Osteocyte (in vitro differentiated cells): ENCODE measurements at regions not wholly inside any gene's neighbourhood (a gene's known extent, or its start where the extent isn't known, plus 50 kb on each side); places are given as distances from the start of the nearest gene placed in this dataset.

Experiments used
- DNase-seq: peaks from one replicate; pipeline ENCODE4 v3.0.0; 2021; ENCODE audit warnings: mixed read lengths; ENCODE audit not compliant: unreplicated experiment; ENCODE audit errors: extremely low spot score
- H3K27ac Mint-ChIP-seq: one replicate; pipeline ENCODE4 v1.8.0; 2021; ENCODE audit warnings: mild to moderate bottlenecking, mixed read lengths; ENCODE audit not compliant: unreplicated experiment
- H3K27me3 Mint-ChIP-seq: one replicate; pipeline ENCODE4 v1.8.0; 2021; ENCODE audit warnings: mixed read lengths; ENCODE audit not compliant: unreplicated experiment
- H3K36me3 Mint-ChIP-seq: one replicate; pipeline ENCODE4 v1.8.0; 2021; ENCODE audit warnings: mixed read lengths; ENCODE audit not compliant: unreplicated experiment
- H3K4me1 Mint-ChIP-seq: one replicate; pipeline ENCODE4 v1.8.0; 2021; ENCODE audit warnings: mixed read lengths; ENCODE audit not compliant: unreplicated experiment
- H3K4me3 Mint-ChIP-seq: one replicate; pipeline ENCODE4 v1.8.0; 2021; ENCODE audit warnings: mild to moderate bottlenecking, moderate library complexity, mixed read lengths; ENCODE audit not compliant: unreplicated experiment
- H3K9me3 Mint-ChIP-seq: one replicate; pipeline ENCODE4 v1.8.0; 2021; ENCODE audit warnings: mixed read lengths; ENCODE audit not compliant: unreplicated experiment
- CTCF ChIP-seq: fragments of 200-600 bp; sonication (generic); IDR thresholded peaks from 2 replicates; pipeline ENCODE4 v1.5.0; 2021; ENCODE audit warnings: antibody characterized with exemption, mild to moderate bottlenecking, moderate library complexity

DNA sequence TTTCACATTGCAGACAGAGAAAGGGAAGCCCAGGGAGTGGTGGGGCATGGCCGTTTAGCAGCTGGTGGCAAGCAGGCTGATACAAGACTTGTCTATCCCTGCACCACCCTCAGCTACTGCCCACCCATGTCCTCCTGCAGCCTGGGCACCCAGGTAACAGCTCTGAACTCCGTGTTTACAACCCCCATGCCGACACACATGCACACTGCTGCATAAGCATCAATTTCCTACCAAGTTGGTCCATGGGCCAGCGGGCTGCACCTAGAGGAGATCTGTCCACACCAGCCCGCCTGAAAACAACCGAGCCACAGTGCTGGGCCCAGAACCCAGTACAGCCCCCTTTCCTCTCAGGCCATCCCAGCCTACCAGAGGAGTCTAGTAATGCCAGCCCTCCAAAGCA, 75.9 kb upstream of the C14orf180 start:
- no peak overlapping the region for H3K4me3 Mint-ChIP-seq
- H3K4me1 Mint-ChIP-seq, result no peaks in the 10 kb centered on the region
- H3K27ac Mint-ChIP-seq, result no peak overlapping the region
- H3K9me3 Mint-ChIP-seq, result peaks cover 15% of the 10 kb centered on the region
- TF ChIP-seq CTCF, result no peak
- H3K27me3 Mint-ChIP-seq, result no peaks in the 10 kb centered on the region
- H3K36me3 Mint-ChIP-seq, result no peaks in the 10 kb centered on the region
- DNase-seq, result no peak

- no peaks in the 10 kb centered on the region for H3K4me1 Mint-ChIP-seq
Measured at GRCh38 chr14:104504172-104504735, 75.3 kb upstream of the C14orf180 start.

GRCh38 chr14:104505085-104506074, 74.2 kb upstream of the C14orf180 start:
- H3K4me1 Mint-ChIP-seq, result no peaks in the 10 kb centered on the region
- no peaks in the 10 kb centered on the region for H3K36me3 Mint-ChIP-seq
- H3K9me3 Mint-ChIP-seq, result peaks cover 15% of the 10 kb centered on the region
- no peak for TF ChIP-seq CTCF
- H3K27ac Mint-ChIP-seq, result no peak overlapping the region
- DNase-seq, result peak; percentile 84
- no peak overlapping the region for H3K4me3 Mint-ChIP-seq
- no peaks in the 10 kb centered on the region for H3K27me3 Mint-ChIP-seq

More at GRCh38 chr14:104504172-104504735, 75.3 kb upstream of the C14orf180 start:
- TF ChIP-seq CTCF, result no peak
- no peak overlapping the region for H3K27ac Mint-ChIP-seq
- no peaks in the 10 kb centered on the region for H3K36me3 Mint-ChIP-seq
- no peaks in the 10 kb centered on the region for H3K27me3 Mint-ChIP-seq
- H3K9me3 Mint-ChIP-seq, result peaks cover 15% of the 10 kb centered on the region
- peak; percentile 77 for DNase-seq
- H3K4me3 Mint-ChIP-seq, result no peak overlapping the region

DNA sequence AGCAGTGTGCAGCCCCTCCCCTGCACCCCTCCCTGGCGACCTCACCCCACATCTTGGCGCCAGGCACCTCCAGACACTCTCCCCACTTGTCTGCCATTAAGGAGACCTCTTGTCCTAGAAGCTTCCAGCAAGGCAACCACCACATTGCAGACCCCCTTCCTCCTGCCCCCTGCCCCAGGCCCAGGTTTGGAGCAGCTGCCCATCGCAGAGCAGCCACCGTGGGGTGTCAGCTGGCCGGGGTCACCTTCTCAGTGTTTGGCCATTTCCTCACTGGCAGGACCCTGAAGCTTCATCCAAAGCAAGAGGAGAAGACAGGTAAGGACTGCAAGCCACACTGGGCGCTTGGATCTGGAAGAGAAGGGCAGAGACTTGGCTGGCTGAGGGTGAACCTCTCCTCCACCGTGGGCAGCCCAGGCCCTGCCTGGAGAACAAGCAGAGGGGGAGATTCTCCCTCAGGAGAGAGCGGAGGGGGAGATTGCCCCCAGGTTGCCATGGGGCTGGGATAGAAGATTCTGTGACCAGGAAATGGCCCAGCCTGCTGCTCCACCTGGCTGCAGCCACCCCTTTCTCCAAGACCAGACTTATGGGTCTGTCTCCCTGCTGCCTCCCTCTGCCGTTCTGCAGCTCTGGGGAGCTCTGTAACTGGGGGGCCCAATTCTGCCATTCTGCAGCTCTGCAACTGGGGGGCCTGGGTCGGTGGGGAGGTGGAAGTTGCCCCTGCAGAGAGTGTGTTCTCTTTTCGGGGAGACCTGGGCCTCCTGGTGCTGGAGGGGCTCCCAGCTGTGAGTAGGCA, 72.9 kb upstream of the C14orf180 start:
- H3K36me3 Mint-ChIP-seq, result no peaks in the 10 kb centered on the region
- no peaks in the 10 kb centered on the region for H3K27me3 Mint-ChIP-seq
- no peak overlapping the region for H3K4me3 Mint-ChIP-seq
- peak; percentile 72 for DNase-seq
- no peaks in the 10 kb centered on the region for H3K4me1 Mint-ChIP-seq
- no peak overlapping the region for H3K27ac Mint-ChIP-seq
- TF ChIP-seq CTCF, result no peak
- H3K9me3 Mint-ChIP-seq, result peaks cover 15% of the 10 kb centered on the region
